Upper lobe of right lung (tissue), 1 donor: ENCODE measurements at regions not wholly inside any gene's neighbourhood (a gene's known extent, or its start where the extent isn't known, plus 50 kb on each side); places are given as distances from the start of the nearest gene placed in this dataset.

ENCODE experiments used
- ATAC-seq: fragments of 200-7000 bp; cut with Tn5 transposase; one replicate; pipeline ENCODE4 v1.9.1; 2020; ENCODE audit warnings: mild to moderate bottlenecking, moderate library complexity
- DNase-seq: peaks from one replicate; pipeline ENCODE4 v3.0.0-alpha.2; 2020
- H3K27ac ChIP-seq: fragments of 200-600 bp; one replicate; pipeline ENCODE4 v1.8.0; 2022
- H3K27me3 ChIP-seq: fragments of 200-600 bp; one replicate; pipeline ENCODE4 v1.8.0; 2022; ENCODE audit warnings: mild to moderate bottlenecking
- H3K36me3 ChIP-seq: fragments of 200-600 bp; one replicate; pipeline ENCODE4 v1.8.0; 2022
- H3K4me1 ChIP-seq: fragments of 200-600 bp; one replicate; pipeline ENCODE4 v1.8.0; 2022
- H3K4me3 ChIP-seq: fragments of 200-600 bp; one replicate; pipeline ENCODE4 v1.8.0; 2022; ENCODE audit warnings: mild to moderate bottlenecking
- H3K9me3 ChIP-seq: fragments of 200-600 bp; one replicate; pipeline ENCODE4 v1.8.0; 2022
- CTCF ChIP-seq: fragments of 200-600 bp; IDR thresholded peaks from one replicate; pipeline ENCODE4 v1.8.0; 2022; ENCODE audit warnings: antibody characterized with exemption
- intact Hi-C: fragments of 100-400 bp; cut with DNase I; formaldehyde crosslinking; loops from one replicate; pipeline ENCODE4 v1.11.0; 2022
- donor health status: DM: no; HTN: yes; CAD: no; lungs with severe emphysema.

GRCh38 chr5:125004009-125004408, 257.6 kb upstream of the ZNF608 start:
- no peak for TF ChIP-seq CTCF

GRCh38 chr5:125005266-125005665, 258.8 kb upstream of the ZNF608 start:
- ATAC-seq: no peak
- H3K27me3 ChIP-seq: no peaks in the 10 kb centered on the region
- H3K4me1 ChIP-seq: no peaks in the 10 kb centered on the region
- no peaks in the 10 kb centered on the region for H3K9me3 ChIP-seq
- no peak for DNase-seq
- H3K36me3 ChIP-seq: no peaks in the 10 kb centered on the region
- no peak overlapping the region for H3K4me3 ChIP-seq
- intact Hi-C loops: no loop called here
- no peak for TF ChIP-seq CTCF
- H3K27ac ChIP-seq: no peak overlapping the region

More at GRCh38 chr5:125004009-125004408, 257.6 kb upstream of the ZNF608 start:
- DNase-seq (no peak), ATAC-seq (no peak)
- no peaks in the 10 kb centered on the region for H3K4me1 ChIP-seq
- no peaks in the 10 kb centered on the region for H3K27me3 ChIP-seq
- intact Hi-C loops: no loop called here
- H3K9me3 ChIP-seq: no peaks in the 10 kb centered on the region
- H3K27ac ChIP-seq: no peak overlapping the region
- H3K4me3 ChIP-seq: no peak overlapping the region
- H3K36me3 ChIP-seq: no peaks in the 10 kb centered on the region

GRCh38 chr5:125006011-125006685, 259.7 kb upstream of the ZNF608 start:
- no peaks in the 10 kb centered on the region for H3K36me3 ChIP-seq
- ATAC-seq (no peak), DNase-seq (no peak)
- H3K4me3 ChIP-seq: no peak overlapping the region
- H3K4me1 ChIP-seq: no peaks in the 10 kb centered on the region
- H3K27ac ChIP-seq: no peak overlapping the region
- intact Hi-C loops: no loop called here
- no peaks in the 10 kb centered on the region for H3K27me3 ChIP-seq
- no peaks in the 10 kb centered on the region for H3K9me3 ChIP-seq
- no peak for TF ChIP-seq CTCF

GRCh38 chr5:125010356-125010755, 263.9 kb upstream of the ZNF608 start:
- ATAC-seq (no peak), DNase-seq (no peak)
- H3K4me3 ChIP-seq: no peak overlapping the region
- no peak overlapping the region for H3K27ac ChIP-seq
- no peaks in the 10 kb centered on the region for H3K4me1 ChIP-seq
- TF ChIP-seq CTCF: no peak
- H3K27me3 ChIP-seq: no peaks in the 10 kb centered on the region
- H3K36me3 ChIP-seq: no peaks in the 10 kb centered on the region
- H3K9me3 ChIP-seq: no peaks in the 10 kb centered on the region
- intact Hi-C loops: no loop called here

- ATAC-seq (no peak), DNase-seq (no peak)
- Histone ChIP-seq H3K9me3 (no peaks in the 10 kb centered on the region), H3K27me3 (no peaks in the 10 kb centered on the region), H3K4me3 (no peak overlapping the region), H3K36me3 (no peaks in the 10 kb centered on the region), H3K4me1 (no peaks in the 10 kb centered on the region), H3K27ac (no peak overlapping the region)
- TF ChIP-seq CTCF: no peak
- intact Hi-C loops: no loop called here
These were observed 264.6 kb upstream of the ZNF608 start for GRCh38 chr5:125011014-125011413.

GRCh38 chr5:125011419-125011818, 265.0 kb upstream of the ZNF608 start:
- ATAC-seq: no peak

More at GRCh38 chr5:125011419-125011818, 265.0 kb upstream of the ZNF608 start:
- no peak for DNase-seq
- Histone ChIP-seq H3K27me3 (no peaks in the 10 kb centered on the region), H3K9me3 (no peaks in the 10 kb centered on the region), H3K4me3 (no peak overlapping the region), H3K27ac (no peak overlapping the region), H3K4me1 (no peaks in the 10 kb centered on the region), H3K36me3 (no peaks in the 10 kb centered on the region)
- no peak for TF ChIP-seq CTCF
- intact Hi-C loops: no loop called here
